ENCODE measurements at regions not wholly inside any gene's neighbourhood (a gene's known extent, or its start where the extent isn't known, plus 50 kb on each side); places are given as distances from the start of the nearest gene placed in this dataset.
"Not testable (repeated sequence)": the region's sequence is repeated elsewhere in the genome, so short reads cannot be mapped to it uniquely, and the experiment has no call there.

DNA sequence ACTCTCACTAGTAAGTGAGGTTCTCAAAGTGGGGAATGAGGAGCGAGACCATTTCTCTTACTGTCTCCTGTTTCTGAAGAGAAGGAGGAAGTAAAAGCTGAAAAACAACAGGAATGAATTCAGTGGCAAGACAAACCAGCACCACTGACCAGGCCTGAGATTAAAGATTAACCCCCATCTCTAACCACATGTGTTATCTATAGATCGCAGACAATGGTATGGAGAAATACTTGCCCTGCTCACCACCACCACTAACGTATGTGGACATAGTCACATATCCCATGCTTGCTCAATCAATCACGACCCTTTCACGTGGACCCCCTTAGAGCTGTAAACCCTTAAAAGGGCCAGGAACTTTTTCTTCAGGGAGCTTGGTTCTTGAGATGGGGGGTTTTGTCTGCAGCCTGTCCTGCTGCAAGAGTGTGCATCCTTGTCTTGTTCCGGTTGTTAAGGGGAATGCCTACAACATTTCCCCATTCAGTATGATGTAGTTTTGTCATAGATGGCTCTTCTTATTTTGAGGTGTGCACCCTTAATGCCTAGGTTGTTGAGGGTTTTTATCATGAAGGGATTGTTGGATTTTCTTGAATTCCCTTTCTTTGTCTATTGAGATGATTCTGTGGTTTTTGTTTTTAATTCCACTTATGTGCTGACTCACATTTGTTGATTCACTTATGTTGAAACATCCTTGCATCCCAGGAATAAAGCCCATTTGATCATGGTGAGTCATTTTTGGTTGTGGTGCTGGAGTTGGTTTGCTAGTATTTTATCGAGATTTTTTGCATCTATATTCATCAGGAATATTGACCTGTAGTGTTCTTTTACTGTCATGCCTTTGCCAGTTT lies 698.8 kb upstream of the LMO3 start:
- no peak overlapping the region for H3K4me3 ChIP-seq (ENCODE audit: low read depth, low read length)
- TF ChIP-seq, protein P1, sequence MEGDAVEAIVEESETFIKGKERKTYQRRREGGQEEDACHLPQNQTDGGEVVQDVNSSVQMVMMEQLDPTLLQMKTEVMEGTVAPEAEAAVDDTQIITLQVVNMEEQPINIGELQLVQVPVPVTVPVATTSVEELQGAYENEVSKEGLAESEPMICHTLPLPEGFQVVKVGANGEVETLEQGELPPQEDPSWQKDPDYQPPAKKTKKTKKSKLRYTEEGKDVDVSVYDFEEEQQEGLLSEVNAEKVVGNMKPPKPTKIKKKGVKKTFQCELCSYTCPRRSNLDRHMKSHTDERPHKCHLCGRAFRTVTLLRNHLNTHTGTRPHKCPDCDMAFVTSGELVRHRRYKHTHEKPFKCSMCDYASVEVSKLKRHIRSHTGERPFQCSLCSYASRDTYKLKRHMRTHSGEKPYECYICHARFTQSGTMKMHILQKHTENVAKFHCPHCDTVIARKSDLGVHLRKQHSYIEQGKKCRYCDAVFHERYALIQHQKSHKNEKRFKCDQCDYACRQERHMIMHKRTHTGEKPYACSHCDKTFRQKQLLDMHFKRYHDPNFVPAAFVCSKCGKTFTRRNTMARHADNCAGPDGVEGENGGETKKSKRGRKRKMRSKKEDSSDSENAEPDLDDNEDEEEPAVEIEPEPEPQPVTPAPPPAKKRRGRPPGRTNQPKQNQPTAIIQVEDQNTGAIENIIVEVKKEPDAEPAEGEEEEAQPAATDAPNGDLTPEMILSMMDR (IDR thresholded peaks at IDR 0.05; ENCODE audit: low read depth, low read length) = no peak

DNA sequence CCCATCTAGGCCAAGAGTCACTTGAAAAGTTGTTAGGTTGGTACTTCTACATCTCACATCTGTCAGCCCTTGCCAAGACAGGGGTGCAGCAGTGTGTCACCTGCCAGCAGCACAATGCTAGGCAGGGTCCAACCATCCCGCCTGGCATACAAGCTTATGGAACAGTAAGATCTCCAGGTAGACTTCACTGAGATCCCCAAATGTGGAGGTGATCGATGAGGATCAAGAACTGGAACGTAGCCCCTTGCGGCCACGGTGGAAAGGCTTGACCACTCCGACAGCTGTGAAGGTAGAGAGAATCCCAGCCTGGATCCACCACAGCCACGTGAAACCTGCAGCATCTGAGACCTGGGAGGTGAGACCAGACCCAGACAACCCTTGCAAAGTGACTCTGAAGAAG lies 696.0 kb upstream of the LMO3 start:
- TF ChIP-seq, protein P1 (IDR thresholded peaks at IDR 0.05; ENCODE audit: low read depth, low read length) = no peak
- no peak overlapping the region for H3K4me3 ChIP-seq (ENCODE audit: low read depth, low read length)

DNA sequence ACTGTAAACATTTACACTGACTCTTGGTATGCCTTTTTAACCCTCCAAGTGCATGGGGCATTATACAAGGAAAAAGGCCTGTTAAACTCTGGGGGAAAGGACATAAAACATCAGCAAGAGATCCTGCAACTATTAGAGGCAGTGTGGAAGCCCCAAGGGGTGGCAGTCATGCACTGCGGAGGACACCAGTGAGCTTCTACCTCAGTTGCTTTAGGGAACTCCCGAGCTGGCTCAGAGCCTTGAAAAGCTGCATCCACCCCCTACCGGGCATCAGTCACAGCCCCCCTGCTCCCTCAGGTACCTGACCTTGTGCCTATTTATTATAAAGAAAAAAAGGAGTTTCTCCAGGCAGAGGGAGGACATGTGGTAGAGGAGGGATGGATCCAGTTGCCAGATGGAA lies 695.6 kb upstream of the LMO3 start:
- no peak overlapping the region for H3K4me3 ChIP-seq (ENCODE audit: low read depth, low read length)
- TF ChIP-seq, protein P1 (IDR thresholded peaks at IDR 0.05; ENCODE audit: low read depth, low read length) = no peak

DNA sequence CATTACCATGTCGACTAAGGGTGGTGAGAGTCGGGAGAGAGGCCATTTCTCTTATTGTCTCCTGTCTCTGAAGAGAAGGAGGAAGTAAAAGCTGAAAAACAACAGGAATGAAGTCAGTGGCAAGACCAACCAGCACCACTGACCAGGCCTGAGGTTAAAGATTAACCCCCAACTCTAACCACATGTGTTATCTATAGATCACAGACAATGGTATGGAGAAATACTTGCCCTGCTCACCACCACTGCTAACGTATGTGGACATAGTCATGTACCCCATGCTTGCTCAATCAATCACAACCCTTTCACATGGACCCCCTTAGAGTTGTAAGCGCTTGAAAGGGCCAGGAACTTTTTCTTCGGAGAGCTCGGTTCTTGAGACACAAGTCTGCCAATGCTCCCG lies 690.9 kb upstream of the LMO3 start:
- TF ChIP-seq, protein P1 (IDR thresholded peaks at IDR 0.05; ENCODE audit: low read depth, low read length) = no peak
- H3K4me3 ChIP-seq (ENCODE audit: low read depth, low read length) = no peak overlapping the region

DNA sequence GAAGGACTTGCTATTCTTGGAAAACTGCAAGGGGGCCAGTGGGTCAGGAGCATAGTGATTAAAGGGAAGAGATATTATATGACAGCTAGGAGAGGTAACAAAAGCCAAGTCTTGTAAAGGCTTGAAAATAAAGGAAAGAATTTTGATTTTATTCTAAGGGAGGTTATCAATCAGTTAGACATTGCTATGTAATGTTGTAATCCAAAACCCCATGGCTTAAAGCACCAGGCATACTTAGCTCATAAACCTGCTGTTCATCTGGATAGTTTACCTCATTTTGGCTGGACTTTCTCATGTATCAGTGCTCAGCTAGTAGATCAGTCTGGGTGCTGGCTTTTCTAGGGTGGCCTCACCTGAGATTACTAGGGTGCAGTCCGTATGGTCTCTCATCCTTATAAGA lies 680.9 kb upstream of the LMO3 start:
- H3K4me3 ChIP-seq (ENCODE audit: low read depth, low read length) = no peak overlapping the region
- TF ChIP-seq, protein P1 (IDR thresholded peaks at IDR 0.05; ENCODE audit: low read depth, low read length) = no peak

DNA sequence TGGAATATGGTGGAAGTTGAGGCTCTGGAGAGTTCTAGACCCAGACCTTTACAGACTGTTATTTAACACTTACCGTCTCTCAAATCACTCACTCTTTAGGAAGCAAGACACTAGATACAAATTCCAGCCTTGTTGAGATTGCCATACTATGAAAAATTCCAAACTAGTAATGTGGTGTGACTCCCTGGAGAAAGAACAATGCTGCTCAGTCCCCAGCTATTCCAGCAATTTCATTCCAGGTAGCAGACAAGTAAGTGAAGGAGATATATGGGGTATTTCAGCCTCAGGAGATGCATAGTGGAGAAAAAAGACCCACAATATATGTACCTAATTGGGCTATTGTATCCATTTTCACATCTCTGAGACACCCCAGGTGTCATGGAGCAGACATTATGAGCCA lies 678.9 kb upstream of the LMO3 start:
- TF ChIP-seq, protein P1 (IDR thresholded peaks at IDR 0.05; ENCODE audit: low read depth, low read length) = no peak

DNA sequence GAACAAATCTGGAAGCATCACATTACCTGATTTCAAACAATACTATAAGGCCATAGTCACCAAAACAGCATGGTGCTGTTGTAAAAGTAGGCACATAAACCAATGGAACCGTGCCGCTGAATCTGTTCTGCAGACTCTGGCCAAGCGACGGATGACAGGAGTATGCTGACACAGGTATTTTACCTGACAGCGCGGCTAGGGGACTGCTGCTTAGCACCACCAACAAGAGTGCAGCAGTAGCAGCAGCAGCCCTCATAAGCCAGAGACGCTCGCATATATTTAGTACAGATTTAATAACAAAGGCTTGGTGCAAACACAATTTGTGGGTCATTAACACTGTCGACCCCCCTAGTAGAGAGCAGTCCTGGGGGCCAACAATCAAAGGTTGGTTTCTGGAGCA lies 677.6 kb upstream of the LMO3 start:
- TF ChIP-seq, protein P1 (IDR thresholded peaks at IDR 0.05; ENCODE audit: low read depth, low read length) = no peak
- no peak overlapping the region for H3K4me3 ChIP-seq (ENCODE audit: low read depth, low read length)

More for the DNA sequence above, 678.9 kb upstream of the LMO3 start:
- no peak overlapping the region for H3K4me3 ChIP-seq (ENCODE audit: low read depth, low read length)

DNA sequence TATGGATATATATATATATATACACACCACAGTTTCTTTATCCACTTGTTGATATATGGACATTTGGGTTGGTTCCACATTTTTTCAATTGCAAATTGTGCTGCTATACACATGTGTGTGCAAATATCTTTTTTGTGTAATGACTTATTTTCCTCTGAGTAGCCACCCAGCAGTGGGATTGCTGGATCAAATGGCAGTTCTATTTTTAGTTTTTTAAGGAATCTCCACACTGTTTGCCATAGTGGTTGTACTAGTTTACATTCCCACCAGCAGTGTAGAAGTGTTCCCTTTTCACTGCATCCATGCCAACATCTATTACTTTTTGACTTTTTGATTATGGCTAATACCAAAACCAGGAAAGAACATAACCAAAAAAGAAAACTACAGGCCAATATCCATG lies 676.2 kb upstream of the LMO3 start:
- H3K4me3 ChIP-seq (ENCODE audit: low read depth, low read length) = not testable (repeated sequence)

Data from WI38 (cell line).